K562 (cell line): ENCODE measurements at regions not wholly inside any gene's neighbourhood (a gene's known extent, or its start where the extent isn't known, plus 50 kb on each side); places are given as distances from the start of the nearest gene placed in this dataset.

ENCODE experiments used
- MAFK ChIP-seq: IDR thresholded peaks from 2 replicates; pipeline ENCODE4 v1.6.1; 2011; ENCODE audit warnings: low read length, improper control_type of control experiment
- TF ChIP-seq, protein P1 (sequence below), 3 experiments: IDR thresholded peaks in 2 of 3; conservative IDR thresholded peaks in 1 of 3; 2 replicates each; pipeline ENCODE4 v1.5.1; 2011 to 2012; ENCODE audit warnings: low read length in 3 of 3, mild to moderate bottlenecking in 3 of 3, control low read depth in 2 of 3, improper control_type of control experiment in 1 of 3, inconsistent platforms in 1 of 3, low read depth in 1 of 3, mixed read lengths in 1 of 3, moderate library complexity in 1 of 3; ENCODE audit not compliant: insufficient read depth in 2 of 3

- TF ChIP-seq, protein P1, sequence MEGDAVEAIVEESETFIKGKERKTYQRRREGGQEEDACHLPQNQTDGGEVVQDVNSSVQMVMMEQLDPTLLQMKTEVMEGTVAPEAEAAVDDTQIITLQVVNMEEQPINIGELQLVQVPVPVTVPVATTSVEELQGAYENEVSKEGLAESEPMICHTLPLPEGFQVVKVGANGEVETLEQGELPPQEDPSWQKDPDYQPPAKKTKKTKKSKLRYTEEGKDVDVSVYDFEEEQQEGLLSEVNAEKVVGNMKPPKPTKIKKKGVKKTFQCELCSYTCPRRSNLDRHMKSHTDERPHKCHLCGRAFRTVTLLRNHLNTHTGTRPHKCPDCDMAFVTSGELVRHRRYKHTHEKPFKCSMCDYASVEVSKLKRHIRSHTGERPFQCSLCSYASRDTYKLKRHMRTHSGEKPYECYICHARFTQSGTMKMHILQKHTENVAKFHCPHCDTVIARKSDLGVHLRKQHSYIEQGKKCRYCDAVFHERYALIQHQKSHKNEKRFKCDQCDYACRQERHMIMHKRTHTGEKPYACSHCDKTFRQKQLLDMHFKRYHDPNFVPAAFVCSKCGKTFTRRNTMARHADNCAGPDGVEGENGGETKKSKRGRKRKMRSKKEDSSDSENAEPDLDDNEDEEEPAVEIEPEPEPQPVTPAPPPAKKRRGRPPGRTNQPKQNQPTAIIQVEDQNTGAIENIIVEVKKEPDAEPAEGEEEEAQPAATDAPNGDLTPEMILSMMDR (IDR thresholded peaks at IDR 0.05 in 2 of 3, conservative IDR thresholded peaks at IDR 0.05 in 1 of 3; ENCODE audit: insufficient read depth in 2 of 3, low read depth in 1 of 3, low read length in 3 of 3), result no peak
- no peak for TF ChIP-seq MAFK
Measured at GRCh38 chr12:5248230-5248629, 183.7 kb upstream of the NTF3 start.
